Stimulated activated CD8-positive, alpha-beta memory T cell treated with anti-CD3 and anti-CD28 coated beads, Interleukin-12 subunit alpha, Interleukin-12 subunit beta, amount 100 ng/mL, for 1 hour (primary cell): ENCODE measurements at regions not wholly inside any gene's neighbourhood (a gene's known extent, or its start where the extent isn't known, plus 50 kb on each side); places are given as distances from the start of the nearest gene placed in this dataset.

Source experiments
- DNase-seq: peaks from one replicate; pipeline ENCODE4 v3.0.0-alpha.2; 2020; ENCODE audit warnings: low read depth

DNA sequence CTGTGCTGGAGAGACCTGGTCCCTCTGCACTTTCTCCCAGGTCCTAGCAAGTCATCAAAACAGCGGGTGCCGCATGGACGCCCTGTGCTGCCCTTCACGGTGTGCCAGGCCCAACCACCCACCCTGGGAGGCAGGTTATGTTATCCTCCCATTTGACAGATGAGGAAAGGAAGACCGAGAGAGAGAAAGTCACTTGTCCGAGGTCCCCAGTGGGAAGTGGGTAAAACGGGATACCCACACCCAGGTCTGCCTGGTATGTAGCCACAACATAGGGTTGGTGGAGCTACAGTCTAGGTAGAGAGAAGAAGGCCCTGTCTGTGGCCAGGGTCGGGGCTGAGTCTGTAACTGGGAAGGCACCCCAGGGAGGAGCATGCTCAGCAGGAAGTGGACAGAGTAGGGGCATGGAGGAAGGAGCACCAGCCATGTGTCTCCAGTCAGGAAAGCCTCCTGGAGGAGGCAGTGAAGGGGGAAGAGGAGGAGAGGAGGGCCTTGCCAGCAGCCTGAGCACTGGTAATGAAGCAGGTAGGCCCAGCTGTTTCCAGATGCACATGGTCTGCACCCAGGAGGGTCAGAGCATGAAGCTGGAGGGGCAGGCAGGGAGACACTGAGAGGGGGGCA lies 98.4 kb downstream of the ZFP36L2 start:
- no peak for DNase-seq

DNA sequence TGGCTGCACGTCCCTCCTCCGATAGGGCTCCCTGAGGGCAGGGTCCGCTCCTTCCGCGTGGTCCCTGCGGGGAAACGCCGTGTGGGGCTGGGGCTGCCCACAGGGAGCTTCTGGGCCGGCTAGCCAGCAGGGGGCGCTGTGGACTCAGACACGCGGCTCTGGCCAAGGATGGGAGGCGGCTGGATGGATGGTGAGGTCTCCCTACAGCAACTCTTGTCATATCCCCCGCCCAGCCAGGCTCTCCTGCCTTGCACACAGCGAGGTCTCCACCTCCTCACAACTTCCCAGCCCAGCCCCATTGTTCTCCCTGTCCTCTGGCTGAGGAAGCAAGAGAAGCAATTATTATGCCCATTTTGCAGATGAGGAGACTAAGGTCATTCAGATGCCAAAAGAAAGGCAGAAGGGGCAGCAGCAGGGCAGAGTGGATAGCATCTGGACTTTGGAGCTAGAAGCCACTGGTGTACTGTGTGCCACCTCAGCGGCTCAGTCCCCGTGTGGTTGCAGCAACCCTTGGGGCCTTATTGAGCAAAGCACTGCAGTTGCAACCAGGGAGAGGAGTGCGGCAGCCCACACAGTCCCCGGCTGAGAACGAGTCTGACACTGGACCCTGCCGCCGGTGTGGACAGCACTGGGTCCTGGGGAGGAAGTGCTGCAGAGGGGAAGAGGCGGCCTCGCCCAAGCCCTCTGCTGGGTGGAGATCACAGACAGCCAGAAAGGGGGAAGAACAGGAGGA lies 99.0 kb downstream of the ZFP36L2 start:
- peak; percentile 88 for DNase-seq

DNA sequence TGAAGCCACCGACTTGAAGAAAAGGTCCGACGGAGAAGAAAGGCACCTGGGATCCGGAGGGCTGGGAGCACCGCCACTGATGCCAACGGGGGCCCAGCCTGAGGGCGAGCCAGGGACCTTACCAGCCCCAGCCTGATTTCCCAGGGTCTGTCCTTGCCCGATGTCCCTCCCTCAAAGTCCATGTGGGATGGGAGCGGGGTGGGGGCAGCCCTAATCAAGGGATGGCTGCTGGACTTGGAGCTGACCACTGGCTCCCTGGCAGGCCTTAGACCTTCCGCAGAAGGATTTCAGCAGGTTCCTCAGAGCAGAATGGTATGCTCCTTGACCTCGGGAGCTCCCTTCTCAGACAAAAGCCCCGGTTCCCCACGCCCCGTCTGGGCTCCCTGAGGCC lies 99.6 kb downstream of the ZFP36L2 start:
- DNase-seq = no peak

DNA sequence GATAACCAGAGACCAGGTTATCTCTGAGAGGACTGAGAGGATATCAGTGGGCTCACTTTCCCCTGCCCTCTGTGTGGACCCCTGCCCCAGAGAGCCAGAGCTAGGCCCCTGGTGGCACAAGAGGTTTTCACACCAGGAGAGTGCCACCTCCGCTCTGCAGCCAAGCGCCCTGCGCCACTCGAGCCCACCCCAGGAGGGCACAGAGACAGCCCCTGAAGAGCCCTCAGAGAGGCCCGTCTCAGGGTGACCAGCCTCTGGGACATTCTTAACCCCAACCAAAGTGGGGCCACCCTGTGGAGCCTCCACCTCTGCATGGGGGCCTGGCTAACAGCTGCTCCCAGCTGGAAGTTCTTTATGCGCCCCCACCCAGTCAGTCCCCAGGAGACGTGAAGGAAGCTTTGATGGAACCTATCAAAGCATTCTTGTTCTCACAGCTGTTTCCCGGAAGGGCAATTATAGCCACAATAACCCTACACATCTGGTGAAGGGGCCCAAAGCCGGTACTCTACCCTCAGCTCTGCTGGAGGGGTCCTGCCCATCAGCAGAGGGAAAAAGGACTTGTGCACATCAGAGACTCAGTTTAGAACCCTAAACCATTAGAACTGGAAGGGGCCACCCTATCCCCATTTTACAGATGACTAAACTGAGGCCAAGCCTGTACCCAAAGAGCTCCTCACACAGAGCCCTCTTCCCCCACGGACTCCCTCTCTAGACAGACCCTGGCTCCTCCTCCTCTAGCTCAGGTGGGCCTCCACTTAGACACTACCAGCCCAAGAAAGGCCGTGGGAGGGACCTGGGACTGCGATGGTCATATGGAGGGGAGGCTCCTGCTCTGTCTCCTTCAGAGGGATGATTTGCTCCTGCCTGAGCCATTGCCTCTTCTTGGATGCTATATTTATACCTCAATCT lies 101.1 kb downstream of the ZFP36L2 start:
- no peak for DNase-seq

DNA sequence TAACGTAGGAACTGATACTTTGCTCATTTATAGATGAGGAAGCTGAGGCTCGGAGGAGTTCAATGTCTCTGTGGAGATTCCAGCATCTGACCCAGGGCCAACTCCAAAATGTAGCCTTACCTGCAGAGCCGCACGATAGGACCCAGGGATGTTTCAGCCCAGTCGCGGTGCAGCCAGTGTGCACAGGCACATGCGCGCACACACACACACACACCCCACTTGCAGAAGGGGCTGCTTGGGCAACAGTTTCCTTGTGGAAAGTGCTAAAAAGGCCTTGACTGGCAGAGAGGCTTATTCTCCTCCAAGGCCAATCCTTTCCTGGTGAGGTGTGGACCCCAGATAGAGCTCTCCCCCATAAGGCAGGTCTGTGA lies 101.7 kb downstream of the ZFP36L2 start:
- DNase-seq = no peak

DNA sequence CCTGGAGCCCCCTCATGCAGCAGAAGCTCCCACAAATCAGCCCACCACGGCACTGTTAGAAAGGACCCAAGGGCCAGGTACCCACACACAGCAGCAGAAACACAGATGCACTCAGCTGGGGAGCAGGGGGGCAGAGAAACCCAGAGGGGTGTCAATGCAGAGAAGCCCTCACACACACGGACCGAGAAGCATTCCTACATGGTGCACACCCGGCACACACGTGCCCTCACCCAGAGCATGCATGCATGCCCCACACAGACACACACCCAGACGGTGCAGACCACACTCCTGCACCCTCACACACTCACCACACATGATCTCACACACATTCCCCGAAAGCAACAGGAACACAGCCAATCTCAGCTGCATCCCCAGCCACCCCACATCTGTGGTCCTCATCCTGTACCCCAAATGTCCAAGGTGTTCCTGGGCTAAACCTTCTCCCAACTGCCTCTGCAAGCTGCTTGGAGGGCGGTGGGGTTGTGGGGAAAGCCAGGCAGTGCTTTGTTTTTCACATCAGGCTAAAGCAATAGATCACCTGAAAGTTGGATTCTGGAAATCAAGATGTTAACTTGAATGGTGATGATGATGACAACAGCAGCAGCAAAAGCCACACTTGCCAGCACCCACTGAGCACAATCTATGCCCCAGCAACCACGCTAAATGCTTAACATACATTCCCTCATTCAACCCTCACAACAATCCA lies 102.3 kb downstream of the ZFP36L2 start:
- DNase-seq = no peak

DNA sequence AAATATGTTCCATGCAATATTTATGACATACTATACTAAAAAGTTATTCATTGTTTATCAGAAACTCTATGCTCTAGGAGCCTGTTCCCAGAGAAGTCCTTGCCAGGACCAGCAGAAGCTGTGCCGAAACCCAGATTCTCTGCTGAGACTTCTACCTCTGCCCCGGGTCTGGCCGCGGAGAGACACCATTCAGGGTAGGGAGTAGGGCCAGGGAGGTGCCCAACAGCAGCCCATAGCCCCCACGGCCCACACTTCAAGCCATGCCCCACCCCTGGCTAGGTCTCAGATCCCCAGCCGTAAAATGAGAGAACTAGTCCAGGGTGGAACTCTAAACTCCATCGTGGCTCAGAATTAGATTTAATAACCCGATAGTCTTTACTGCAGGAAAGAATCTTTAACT lies 102.9 kb downstream of the ZFP36L2 start:
- no peak for DNase-seq

DNA sequence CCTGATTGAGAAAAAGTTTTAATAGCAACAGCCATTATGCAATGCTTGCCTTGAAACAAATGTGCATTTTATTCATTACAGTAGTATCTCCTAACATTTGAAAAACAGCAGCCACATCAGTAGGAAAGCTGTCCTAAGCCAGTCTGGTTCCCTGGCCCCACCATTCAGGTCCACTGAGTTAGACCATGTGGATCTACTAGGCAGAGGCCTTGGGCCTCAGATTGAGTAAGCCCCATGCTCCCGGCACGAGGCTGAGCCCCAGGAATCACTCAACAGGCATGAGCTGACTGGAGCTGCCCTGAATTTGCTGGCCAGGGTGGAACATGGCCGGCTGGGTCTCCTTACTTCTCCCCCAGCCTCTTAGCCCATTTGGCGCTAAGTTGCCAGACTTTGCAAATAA lies 103.4 kb downstream of the ZFP36L2 start:
- no peak for DNase-seq

DNA sequence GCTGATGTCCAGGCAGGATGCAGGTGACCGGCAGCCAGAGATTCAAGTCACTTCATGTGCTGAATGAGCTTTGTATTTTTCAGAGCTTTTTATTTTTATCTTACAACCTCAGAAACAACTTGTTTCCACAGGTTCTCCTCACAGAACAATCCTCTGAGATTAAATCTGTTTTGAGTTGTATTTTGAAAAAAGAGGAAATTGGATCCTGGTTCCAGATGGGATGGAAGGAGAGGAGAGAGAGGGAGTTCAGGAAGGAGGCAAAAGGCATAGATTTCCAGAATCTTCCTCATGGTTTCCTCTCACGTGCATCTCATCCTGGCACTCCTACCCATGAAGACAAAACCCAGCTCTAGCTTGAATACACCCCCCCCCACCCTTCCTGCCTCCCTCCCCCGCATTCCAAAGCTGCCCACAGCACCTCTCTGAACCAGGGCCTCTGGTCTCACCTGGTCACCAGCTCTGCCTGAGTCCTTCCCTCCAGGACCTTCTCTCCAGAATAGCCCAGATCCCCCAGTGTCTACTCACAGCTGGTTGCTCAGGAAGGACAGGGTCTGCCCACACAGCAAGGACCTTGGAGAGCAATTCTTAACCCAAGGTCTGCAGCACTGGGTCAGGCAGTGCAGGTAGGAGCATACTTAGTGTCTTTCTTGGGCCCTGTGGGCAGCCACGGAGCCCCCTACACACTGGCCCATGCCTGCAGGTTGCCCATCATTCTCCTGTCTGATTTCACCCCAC lies 104.7 kb downstream of the ZFP36L2 start:
- DNase-seq = no peak

DNA sequence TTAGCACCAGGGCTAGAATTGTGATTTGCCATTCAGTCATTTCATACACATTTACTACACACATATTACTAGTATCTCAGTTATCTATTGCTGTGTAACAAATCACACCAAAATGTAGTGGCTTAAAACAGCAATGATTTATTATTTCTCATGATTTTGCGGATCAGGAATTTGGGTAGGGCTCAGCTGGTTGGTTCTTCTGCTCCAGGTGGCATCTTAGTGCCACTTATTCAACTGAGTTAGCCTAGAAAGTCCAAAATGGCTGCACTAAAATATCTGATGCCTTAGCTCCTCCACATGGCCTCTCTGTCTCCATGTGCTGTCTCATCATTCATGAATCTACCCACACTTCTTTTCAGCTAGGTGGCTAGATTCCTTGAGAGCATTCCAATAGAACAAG lies 107.1 kb downstream of the ZFP36L2 start:
- no peak for DNase-seq

DNA sequence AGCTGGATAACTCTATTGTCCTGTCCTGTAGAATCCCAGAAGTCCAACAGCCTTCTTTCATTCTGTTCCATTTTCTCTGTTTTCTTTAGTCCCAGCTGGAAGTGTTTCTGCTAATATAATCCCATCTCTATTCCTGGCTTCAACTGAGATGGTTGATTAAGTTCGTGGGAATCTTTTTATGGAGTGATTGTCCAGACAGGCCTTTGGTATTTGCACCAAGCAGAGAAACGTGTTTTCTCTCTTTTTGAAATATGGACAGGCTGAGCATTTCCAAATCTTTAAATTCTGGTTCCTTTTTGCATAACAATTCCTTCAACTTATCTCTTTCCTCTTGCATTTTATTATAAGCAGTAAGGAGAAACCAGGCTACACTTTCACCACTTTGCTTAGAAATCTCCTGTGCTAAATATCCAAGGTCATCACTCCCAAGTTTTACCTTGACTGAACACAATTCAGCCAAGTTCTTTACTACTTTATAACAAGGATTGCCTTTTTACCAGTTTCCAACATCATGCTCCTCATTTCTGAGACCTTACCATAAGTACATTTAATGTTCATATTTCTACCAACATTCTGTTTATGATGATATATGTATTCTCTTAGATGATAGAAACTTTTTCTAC lies 108.8 kb downstream of the ZFP36L2 start:
- DNase-seq = no peak

DNA sequence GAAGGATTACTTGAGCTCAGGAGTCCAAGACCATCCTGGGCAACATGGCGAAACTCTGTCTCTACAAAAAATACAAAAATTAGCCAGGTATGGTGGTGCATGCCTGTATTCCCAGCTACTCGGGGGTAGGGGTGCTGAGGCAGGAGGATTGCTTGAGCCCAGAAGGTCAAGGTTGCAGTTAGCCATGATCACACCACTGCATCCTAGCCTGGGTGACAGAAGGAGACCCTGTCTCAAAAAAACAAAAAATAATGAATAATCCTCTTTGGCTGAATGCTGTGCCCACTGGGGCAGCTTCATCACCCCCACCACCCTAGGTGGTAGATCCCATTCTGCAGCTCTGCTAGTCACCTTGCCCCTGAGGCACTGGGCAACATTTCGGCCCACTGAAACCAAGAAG lies 109.4 kb downstream of the ZFP36L2 start:
- DNase-seq = no peak

DNA sequence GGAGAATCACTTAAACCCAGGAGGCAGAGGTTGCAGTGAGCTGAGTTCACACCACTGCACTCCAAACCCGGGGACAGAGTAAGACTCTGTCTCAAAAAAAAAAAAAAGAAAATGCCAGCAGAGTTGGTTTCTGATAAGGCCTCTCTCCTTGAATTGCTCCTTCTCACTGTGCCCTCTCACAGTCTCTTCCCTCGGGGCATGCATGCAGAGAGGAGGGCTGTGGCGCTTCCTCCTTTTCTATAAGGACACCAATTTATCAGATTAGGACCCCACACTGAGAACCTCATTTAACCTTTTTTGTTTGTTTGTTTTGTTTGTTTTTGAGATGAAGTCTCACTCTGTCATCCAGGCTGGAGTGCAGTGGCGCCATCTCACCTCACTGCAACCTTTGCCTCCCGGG lies 110.5 kb downstream of the ZFP36L2 start:
- DNase-seq = no peak

DNA sequence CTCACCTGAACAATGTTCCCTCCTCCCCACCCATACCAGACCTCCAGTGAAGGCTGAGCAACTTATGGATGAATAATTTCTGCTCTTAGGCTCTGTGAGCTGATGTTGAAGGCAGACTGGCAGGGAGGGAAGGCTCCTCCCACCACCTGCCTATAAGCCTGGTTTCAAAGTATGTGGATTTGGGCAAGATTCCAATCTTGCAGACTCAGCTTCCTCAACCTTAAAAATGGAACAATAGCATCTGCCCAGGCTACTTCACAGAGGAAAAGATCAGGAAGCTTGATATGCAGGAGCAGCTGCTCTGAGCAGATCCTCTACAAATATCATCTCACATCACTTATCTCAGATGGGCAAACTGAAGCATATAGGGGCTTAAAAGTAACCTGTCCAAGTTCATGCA lies 112.2 kb downstream of the ZFP36L2 start:
- DNase-seq = no peak

DNA sequence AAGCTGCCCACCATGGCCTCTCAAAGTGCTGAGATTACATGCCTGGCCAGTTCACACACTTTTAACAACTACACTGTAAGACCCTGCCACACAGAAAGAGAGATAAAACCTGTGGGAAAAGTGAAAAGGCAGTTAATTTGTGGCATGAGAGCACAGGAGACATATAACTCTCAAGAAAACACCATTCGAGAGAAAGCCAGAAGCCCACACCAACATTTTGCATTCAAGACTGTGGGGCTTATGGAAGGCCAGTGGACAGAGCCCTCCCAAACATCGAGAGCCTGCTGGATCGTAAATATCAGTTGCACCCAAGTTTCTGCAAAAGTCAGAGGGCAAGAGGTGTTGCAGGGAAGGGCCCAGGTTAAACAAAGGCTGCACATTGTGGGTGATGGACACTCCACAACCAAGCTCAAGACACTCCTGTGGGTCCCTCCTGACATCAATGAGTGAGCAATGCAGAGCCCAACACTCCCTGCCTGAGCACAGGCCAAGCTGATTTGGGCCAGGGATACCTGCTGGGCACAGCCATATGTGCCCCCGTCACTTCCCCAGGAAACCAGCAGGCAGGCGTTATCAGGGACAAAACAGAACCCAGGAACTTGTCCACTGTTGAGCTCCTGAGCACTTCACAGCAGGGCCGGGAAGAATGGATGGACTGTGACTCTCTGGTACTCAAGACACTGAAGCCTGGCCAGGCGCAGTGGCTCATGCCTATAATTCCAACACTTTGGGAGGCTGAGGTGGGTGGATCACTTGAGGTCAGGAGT lies 114.4 kb downstream of the ZFP36L2 start:
- DNase-seq = no peak

DNA sequence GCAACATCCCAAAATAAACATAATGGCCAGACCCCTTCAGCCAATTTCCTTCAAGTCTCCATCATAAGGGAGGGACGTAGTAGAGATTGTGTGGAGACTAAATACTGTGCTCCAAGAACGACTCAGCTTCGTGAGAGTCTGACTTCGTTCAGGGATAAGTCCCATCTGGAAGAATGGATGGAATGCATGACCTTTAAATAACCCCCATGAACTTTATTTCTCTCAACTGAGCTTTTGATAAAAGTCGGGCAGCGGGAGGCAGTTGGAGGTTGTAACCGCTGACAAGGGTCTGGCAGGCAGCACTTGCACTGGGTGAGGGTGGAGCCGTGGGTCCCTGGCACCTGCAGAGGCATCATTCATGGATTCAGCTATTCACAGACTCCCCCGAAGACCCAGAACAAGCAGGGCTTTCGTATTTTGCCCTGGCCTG lies 115.9 kb downstream of the ZFP36L2 start:
- DNase-seq = no peak

DNA sequence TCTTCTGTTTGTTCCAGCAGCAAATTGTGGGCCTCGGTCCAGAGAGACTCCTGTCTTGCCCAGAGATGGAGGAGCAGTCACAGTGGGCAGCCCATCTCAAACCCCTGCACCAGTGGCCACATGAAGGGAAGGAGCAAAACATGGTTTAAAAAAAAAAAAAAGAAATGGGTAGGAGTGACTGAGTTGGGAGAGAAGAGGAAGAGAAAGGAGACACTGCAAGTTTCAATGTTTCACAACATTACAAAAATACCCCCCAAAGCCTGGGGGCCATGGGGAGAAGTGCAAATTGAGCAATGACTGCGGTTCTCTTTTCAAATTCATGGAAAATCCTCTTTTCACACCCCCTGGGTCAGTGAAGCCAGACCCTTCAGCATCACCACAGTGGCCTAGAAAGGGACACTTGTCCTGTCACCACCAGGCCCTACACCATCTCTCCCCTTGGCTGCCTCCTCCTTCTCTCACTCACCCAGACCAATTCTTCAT lies 117.1 kb downstream of the ZFP36L2 start:
- no peak for DNase-seq

DNA sequence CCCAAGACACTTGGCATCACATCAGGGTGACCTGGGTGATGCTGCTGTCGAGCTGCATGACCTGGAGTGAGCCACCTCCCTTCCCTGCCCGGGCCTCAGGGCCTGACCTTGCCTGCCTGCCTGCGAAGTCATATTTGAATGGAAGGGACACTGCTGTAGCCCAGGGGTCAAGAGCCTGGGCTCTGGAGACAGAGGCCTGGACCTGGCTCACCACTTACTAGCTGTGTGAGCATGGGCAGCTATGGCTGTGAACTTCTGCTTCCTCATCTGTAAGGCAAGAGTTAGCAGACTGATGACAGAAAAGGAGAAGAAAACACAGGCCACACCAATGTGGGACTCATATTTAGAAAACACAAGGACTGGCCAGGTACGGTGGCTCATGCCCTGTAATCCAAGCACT lies 118.7 kb downstream of the ZFP36L2 start:
- DNase-seq = no peak

DNA sequence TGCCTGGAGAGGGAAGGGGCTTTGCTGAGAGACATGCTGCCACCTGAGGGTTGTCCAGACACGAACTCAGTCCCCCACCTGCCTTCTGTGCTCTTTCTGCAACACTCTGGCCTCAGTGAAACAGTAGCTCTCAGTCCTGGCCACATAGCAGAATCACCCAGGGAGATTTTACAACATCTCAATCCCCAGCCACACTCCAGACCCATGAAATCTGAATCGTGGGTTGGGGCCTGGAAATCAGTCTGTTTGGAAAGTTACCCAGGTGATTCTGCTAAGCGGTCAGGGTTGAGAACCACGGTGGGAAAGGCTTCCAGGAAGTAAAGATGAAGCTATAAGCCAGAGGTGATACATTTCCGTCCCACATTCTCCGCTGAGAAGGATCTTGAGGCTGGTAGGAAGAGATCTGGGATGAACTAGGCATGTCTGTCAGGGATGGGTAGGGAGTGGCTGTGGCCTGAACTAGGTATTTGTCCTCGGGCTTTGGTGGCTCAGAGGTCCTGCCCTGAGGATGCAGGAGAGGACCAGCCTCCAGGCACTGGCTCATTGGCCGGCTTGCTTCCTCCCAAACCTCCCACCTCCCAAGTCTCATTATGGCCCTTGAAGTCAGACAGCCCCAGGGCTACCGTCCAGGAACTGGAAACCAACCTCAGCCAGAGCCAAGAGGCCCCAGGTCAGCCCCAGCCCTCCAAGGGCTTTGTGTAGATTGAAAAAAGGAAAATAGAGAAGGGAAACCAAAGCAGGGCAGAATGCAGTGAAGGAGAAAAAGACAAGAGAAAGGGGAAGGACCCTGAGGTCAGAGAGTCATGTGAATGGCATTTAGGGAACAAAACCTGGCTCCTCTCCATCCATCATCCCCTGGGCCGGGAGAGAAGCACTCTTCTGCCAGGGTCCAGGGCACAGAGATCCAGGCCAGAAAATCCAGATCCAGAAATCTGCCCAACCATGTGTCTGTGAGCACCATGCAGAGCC lies 119.6 kb downstream of the ZFP36L2 start:
- no peak for DNase-seq
